SK-N-SH treated with all-trans-retinoic acid at 6 μM for 48 hours (cell line): ENCODE measurements at regions not wholly inside any gene's neighbourhood (a gene's known extent, or its start where the extent isn't known, plus 50 kb on each side); places are given as distances from the start of the nearest gene placed in this dataset.

Experiments used
- ATAC-seq: fragments of 200-7000 bp; cut with Tn5 transposase; 3 replicates; pipeline ENCODE4 v1.9.1; 2020; ENCODE audit warnings: mild to moderate bottlenecking, moderate library complexity
- ARNTL ChIP-seq: fragments of 450-650 bp; formaldehyde crosslinking; IDR thresholded peaks from 2 replicates; pipeline ENCODE4 v1.5.0; 2020; ENCODE audit warnings: low read depth, mild to moderate bottlenecking, moderate library complexity, borderline replicate concordance
- BACH2 ChIP-seq: fragments of 250-450 bp; sonication (Bioruptor Pico); IDR thresholded peaks from 2 replicates; pipeline ENCODE4 v1.9.0; 2021; ENCODE audit warnings: mild to moderate bottlenecking, borderline replicate concordance
- CSDC2 ChIP-seq: fragments of 250-450 bp; sonication (Bioruptor Pico); IDR thresholded peaks from 2 replicates; pipeline ENCODE4 v1.5.0; 2020; ENCODE audit warnings: mild to moderate bottlenecking, moderate library complexity
- ESRRG ChIP-seq: fragments of 250-450 bp; sonication (Bioruptor Pico); IDR thresholded peaks from 2 replicates; pipeline ENCODE4 v1.6.1; 2021; ENCODE audit warnings: mild to moderate bottlenecking
- GLIS3 ChIP-seq: fragments of 250-450 bp; sonication (Bioruptor Pico); IDR thresholded peaks from 2 replicates; pipeline ENCODE4 v1.5.0; 2020; ENCODE audit warnings: mild to moderate bottlenecking, moderate library complexity
- ISL1 ChIP-seq: fragments of 250-450 bp; sonication (Bioruptor Pico); IDR thresholded peaks from 2 replicates; pipeline ENCODE4 v2.1.2; 2022; ENCODE audit warnings: mild to moderate bottlenecking, moderate library complexity
- OSR1 ChIP-seq: fragments of 250-450 bp; sonication (Bioruptor Pico); IDR thresholded peaks from 2 replicates; pipeline ENCODE4 v1.8.0; 2022; ENCODE audit warnings: moderate library complexity, mild to moderate bottlenecking, inconsistent platforms
- PATZ1 ChIP-seq: fragments of 250-450 bp; sonication (Bioruptor Pico); IDR thresholded peaks from 2 replicates; pipeline ENCODE4 v1.8.0; 2020; ENCODE audit warnings: mild to moderate bottlenecking, moderate library complexity, borderline replicate concordance
- PPARA ChIP-seq: fragments of 250-450 bp; sonication (Bioruptor Pico); IDR thresholded peaks from 2 replicates; pipeline ENCODE4 v1.5.0; 2020; ENCODE audit warnings: mild to moderate bottlenecking, borderline replicate concordance
- SNAI2 ChIP-seq: fragments of 250-450 bp; sonication (Bioruptor Pico); IDR thresholded peaks from 2 replicates; pipeline ENCODE4 v1.5.0; 2020; ENCODE audit warnings: mild to moderate bottlenecking, moderate library complexity
- TCF4 ChIP-seq: fragments of 250-450 bp; sonication (Bioruptor Pico); IDR thresholded peaks from 2 replicates; pipeline ENCODE4 v1.8.0; 2021; ENCODE audit warnings: mild to moderate bottlenecking, moderate library complexity, borderline replicate concordance
- TOX ChIP-seq: fragments of 250-450 bp; sonication (Bioruptor Pico); IDR thresholded peaks from 2 replicates; pipeline ENCODE4 v1.8.0; 2021; ENCODE audit warnings: mild to moderate bottlenecking, moderate library complexity, borderline replicate concordance
- TSHZ2 ChIP-seq: fragments of 250-450 bp; sonication (Bioruptor Pico); IDR thresholded peaks from 2 replicates; pipeline ENCODE4 v1.5.0; 2020; ENCODE audit warnings: mild to moderate bottlenecking, moderate library complexity
- ZC3H10 ChIP-seq: fragments of 250-450 bp; sonication (Bioruptor Pico); IDR thresholded peaks from 2 replicates; pipeline ENCODE4 v1.5.1; 2021; ENCODE audit warnings: mild to moderate bottlenecking, moderate library complexity
- ZFP3 ChIP-seq: fragments of 250-450 bp; sonication (Bioruptor Pico); IDR thresholded peaks from 2 replicates; pipeline ENCODE4 v1.5.0; 2020; ENCODE audit warnings: mild to moderate bottlenecking, moderate library complexity
- ZFP30 ChIP-seq: fragments of 450-650 bp; formaldehyde crosslinking; IDR thresholded peaks from 2 replicates; pipeline ENCODE4 v1.5.0; 2022; ENCODE audit warnings: mild to moderate bottlenecking, moderate library complexity
- ZNF565 ChIP-seq: fragments of 450-650 bp; formaldehyde crosslinking; conservative IDR thresholded peaks from 2 replicates; pipeline ENCODE4 v1.5.0; 2020; ENCODE audit warnings: low read depth, mild to moderate bottlenecking, moderate library complexity
- ZNF70 ChIP-seq: fragments of 450-650 bp; formaldehyde crosslinking; IDR thresholded peaks from 2 replicates; pipeline ENCODE4 v1.5.0; 2020; ENCODE audit warnings: mild to moderate bottlenecking, moderate library complexity
- ZNF8 ChIP-seq: fragments of 450-650 bp; formaldehyde crosslinking; IDR thresholded peaks from 2 replicates; pipeline ENCODE4 v1.5.0; 2020; ENCODE audit warnings: mild to moderate bottlenecking, moderate library complexity
- TF ChIP-seq, protein P1 (sequence below): fragments of 250-450 bp; sonication (Bioruptor Pico); IDR thresholded peaks from 2 replicates; pipeline ENCODE4 v1.5.1; 2020; ENCODE audit warnings: low read depth, mild to moderate bottlenecking, moderate library complexity
- TF ChIP-seq, protein P2 (sequence below): fragments of 250-450 bp; sonication (Bioruptor Pico); IDR thresholded peaks from 2 replicates; pipeline ENCODE4 v1.8.0; 2021; ENCODE audit warnings: low read depth, mild to moderate bottlenecking, moderate library complexity, borderline replicate concordance

- TF ChIP-seq ZFP30 (no peak), ZNF70 (CRISPR knock-in tag) (no peak), PPARA (CRISPR knock-in tag) (no peak), ISL1 (CRISPR knock-in tag) (no peak), PATZ1 (CRISPR knock-in tag) (no peak), TOX (no peak)
- TF ChIP-seq, protein P1, sequence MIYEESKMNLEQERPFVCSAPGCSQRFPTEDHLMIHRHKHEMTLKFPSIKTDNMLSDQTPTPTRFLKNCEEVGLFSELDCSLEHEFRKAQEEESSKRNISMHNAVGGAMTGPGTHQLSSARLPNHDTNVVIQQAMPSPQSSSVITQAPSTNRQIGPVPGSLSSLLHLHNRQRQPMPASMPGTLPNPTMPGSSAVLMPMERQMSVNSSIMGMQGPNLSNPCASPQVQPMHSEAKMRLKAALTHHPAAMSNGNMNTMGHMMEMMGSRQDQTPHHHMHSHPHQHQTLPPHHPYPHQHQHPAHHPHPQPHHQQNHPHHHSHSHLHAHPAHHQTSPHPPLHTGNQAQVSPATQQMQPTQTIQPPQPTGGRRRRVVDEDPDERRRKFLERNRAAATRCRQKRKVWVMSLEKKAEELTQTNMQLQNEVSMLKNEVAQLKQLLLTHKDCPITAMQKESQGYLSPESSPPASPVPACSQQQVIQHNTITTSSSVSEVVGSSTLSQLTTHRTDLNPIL (CRISPR knock-in tag) = no peak
- no peak for ATAC-seq
Observed at GRCh38 chr4:181656748-181657147, 586.5 kb upstream of the TENM3 start.

DNA sequence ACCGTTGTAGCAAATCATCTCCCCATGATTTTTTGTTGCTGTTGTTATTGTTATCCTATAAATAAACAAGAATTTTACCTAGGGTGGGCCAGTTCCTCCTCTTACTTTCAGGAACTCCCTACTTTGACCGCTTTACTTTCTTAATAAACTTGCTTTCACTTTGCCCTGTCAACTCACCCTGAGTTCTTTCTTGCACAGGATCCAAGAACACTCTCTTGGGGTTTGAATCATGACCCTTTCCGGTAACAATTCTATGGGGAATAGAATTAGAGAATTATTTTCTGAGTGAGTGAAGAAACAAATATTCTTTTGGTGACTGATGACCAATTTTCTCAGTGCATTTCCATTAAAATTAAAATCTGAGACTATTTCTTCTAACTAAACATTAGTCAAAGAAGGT is 584.0 kb upstream of the TENM3 start:
- TF ChIP-seq PPARA (CRISPR knock-in tag) = no peak
- TF ChIP-seq ZC3H10 (CRISPR knock-in tag) = no peak
- no peak for TF ChIP-seq ISL1 (CRISPR knock-in tag)
- no peak for TF ChIP-seq SNAI2
- TF ChIP-seq ESRRG (CRISPR knock-in tag) = no peak
- TF ChIP-seq, protein P1 (CRISPR knock-in tag) = no peak
- TF ChIP-seq ZFP30 = no peak
- TF ChIP-seq CSDC2 (CRISPR knock-in tag) = no peak
- TF ChIP-seq PATZ1 (CRISPR knock-in tag) = no peak
- no peak for TF ChIP-seq TCF4 (CRISPR knock-in tag)
- no peak for TF ChIP-seq ZFP3 (CRISPR knock-in tag)
- no peak for TF ChIP-seq ARNTL (CRISPR knock-in tag)
- TF ChIP-seq BACH2 = no peak
- TF ChIP-seq ZNF70 (CRISPR knock-in tag) = no peak
- TF ChIP-seq, protein P2, sequence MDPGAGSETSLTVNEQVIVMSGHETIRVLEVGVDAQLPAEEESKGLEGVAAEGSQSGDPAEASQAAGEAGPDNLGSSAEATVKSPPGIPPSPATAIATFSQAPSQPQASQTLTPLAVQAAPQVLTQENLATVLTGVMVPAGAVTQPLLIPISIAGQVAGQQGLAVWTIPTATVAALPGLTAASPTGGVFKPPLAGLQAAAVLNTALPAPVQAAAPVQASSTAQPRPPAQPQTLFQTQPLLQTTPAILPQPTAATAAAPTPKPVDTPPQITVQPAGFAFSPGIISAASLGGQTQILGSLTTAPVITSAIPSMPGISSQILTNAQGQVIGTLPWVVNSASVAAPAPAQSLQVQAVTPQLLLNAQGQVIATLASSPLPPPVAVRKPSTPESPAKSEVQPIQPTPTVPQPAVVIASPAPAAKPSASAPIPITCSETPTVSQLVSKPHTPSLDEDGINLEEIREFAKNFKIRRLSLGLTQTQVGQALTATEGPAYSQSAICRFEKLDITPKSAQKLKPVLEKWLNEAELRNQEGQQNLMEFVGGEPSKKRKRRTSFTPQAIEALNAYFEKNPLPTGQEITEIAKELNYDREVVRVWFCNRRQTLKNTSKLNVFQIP (CRISPR knock-in tag) = no peak
- no peak for TF ChIP-seq TOX
- no peak for TF ChIP-seq GLIS3 (CRISPR knock-in tag)
- no peak for TF ChIP-seq ZNF8
- no peak for TF ChIP-seq ZNF565 (CRISPR knock-in tag)
- TF ChIP-seq, all 23 proteins: peak for 0
- ATAC-seq = no peak

DNA sequence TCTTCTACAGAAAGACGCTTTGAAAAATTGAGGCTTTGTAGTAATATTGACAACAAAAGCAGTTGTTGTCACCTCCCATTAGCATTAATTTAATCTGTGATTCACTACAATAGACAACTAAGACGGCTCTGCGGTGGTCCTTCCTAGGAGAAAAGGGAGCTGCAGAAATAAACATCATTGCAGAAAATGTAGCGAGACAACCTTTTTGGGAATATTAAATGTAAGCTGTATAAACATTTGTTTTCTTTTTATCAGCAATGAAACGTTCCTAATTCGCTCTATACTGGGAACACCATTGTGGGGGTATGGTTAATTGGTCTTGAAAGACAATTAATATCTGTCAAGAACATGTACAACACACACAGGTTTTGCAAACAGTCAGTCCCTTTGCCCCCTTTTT is 583.3 kb upstream of the TENM3 start:
- ATAC-seq = no peak
- TF ChIP-seq, protein P1 (CRISPR knock-in tag) = no peak
- TF ChIP-seq TSHZ2 (no peak), ZFP30 (no peak), ZNF70 (CRISPR knock-in tag) (no peak), SNAI2 (no peak), PATZ1 (CRISPR knock-in tag) (no peak), OSR1 (CRISPR knock-in tag) (no peak)
